ENCODE measurements at regions not wholly inside any gene's neighbourhood (a gene's known extent, or its start where the extent isn't known, plus 50 kb on each side); places are given as distances from the start of the nearest gene placed in this dataset.

DNA sequence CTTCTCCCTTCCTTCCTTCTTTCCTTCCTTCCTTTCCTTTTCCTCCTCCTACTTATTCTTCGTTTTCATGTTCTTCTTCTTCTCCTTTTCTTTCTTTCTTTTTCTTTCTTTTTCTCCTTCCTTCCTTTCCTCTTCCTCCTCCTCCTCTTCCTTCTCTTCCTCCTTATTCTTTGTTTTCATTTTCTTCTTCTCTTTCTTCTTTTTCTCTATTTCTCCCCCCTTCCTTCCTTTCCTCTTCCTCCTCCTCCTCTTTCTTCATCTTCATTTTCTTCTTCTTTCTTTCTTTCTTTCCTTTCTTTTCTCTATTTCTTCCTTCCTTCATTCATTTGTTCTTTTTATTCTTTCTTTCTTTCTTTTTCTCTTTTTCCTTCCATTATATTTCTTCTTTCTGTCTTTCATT, 671.6 kb downstream of the IQCM start:
- no peaks in the 10 kb centered on the region for H3K9me3 ChIP-seq
- H3K27ac ChIP-seq: no peak overlapping the region
- TF ChIP-seq CTCF (IDR thresholded peaks at IDR 0.05): no peak
- TF ChIP-seq POLR2A (IDR thresholded peaks at IDR 0.05): no peak
- H3K4me3 ChIP-seq: no peak overlapping the region
- H3K4me1 ChIP-seq: no peaks in the 10 kb centered on the region
- no peaks in the 10 kb centered on the region for H3K27me3 ChIP-seq
- DNase-seq: no peak
- intact Hi-C loops (cut with DNase I): no loop called here
- WGBS, 2 donors: 62 to 88% methylated on average over 1 of the region's 1 CpG
- no peaks in the 10 kb centered on the region for H3K36me3 ChIP-seq

DNA sequence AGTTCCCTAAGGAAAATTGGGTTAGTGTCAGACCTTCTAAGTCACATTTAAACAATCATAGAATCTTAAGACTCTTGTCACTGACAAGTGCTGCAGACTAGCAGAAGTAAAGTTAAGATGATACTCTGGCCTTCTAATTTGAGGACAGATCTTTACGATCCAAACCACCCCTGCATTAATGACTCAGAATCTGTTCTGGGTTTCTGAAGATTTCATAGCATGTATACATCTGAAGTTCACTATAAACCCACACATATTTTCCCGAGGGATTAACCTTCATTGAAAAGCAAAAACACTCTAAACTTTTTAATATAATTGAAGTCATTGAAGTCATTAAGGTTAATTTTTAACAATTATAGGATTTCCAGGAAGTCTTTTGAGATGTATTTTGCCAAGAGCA, 674.3 kb downstream of the IQCM start:
- H3K4me3 ChIP-seq: no peak overlapping the region
- WGBS, 2 donors: 67 to 77% methylated on average over 2 of the region's 2 CpGs
- no peak for TF ChIP-seq POLR2A (IDR thresholded peaks at IDR 0.05)
- TF ChIP-seq CTCF (IDR thresholded peaks at IDR 0.05): no peak
- intact Hi-C loops (cut with DNase I): no loop called here
- H3K4me1 ChIP-seq: no peaks in the 10 kb centered on the region
- no peak for DNase-seq
- no peaks in the 10 kb centered on the region for H3K36me3 ChIP-seq
- no peaks in the 10 kb centered on the region for H3K27me3 ChIP-seq
- H3K9me3 ChIP-seq: no peaks in the 10 kb centered on the region
- H3K27ac ChIP-seq: no peak overlapping the region

- intact Hi-C loops (cut with DNase I): no loop called here
- no peak for DNase-seq
- Histone ChIP-seq H3K9me3 (no peaks in the 10 kb centered on the region), H3K4me3 (no peak overlapping the region), H3K27ac (no peak overlapping the region), H3K4me1 (no peaks in the 10 kb centered on the region), H3K36me3 (no peaks in the 10 kb centered on the region), H3K27me3 (no peaks in the 10 kb centered on the region)
- WGBS, 2 donors: 43 to 44% methylated on average over 2 of the region's 2 CpGs
- TF ChIP-seq CTCF (IDR thresholded peaks at IDR 0.05): no peak
Observed at GRCh38 chr4:149140841-149141240, 674.8 kb downstream of the IQCM start.

- Histone ChIP-seq H3K9me3 (peaks cover 0 to 13% (median 7%) of the 10 kb centered on the region in 3 donors), H3K27me3 (no peaks in the 10 kb centered on the region), H3K4me3 (no peak overlapping the region), H3K36me3 (no peaks in the 10 kb centered on the region), H3K27ac (no peak overlapping the region), H3K4me1 (no peaks in the 10 kb centered on the region)
- TF ChIP-seq CTCF (IDR thresholded peaks at IDR 0.05) (no peak), POLR2A (IDR thresholded peaks at IDR 0.05) (no peak)
- 83 to 87% methylated on average over 3 of the region's 3 CpGs for WGBS, 2 donors
- intact Hi-C loops (cut with DNase I): no loop called here
- DNase-seq: no peak
Observed at GRCh38 chr4:149136951-149137620, 678.6 kb downstream of the IQCM start.

- Histone ChIP-seq H3K27ac (no peak overlapping the region), H3K36me3 (no peaks in the 10 kb centered on the region), H3K4me1 (no peaks in the 10 kb centered on the region), H3K27me3 (no peaks in the 10 kb centered on the region), H3K9me3 (peaks cover 0 to 13% (median 7%) of the 10 kb centered on the region in 3 donors), H3K4me3 (no peak overlapping the region)
- WGBS, 2 donors: 67 to 79% methylated on average over 4 of the region's 4 CpGs
- DNase-seq: no peak
- intact Hi-C loops (cut with DNase I): no loop called here
- TF ChIP-seq CTCF (IDR thresholded peaks at IDR 0.05) (no peak), POLR2A (IDR thresholded peaks at IDR 0.05) (no peak)
Observed at GRCh38 chr4:149135062-149135461, 680.6 kb downstream of the IQCM start.

Measured in esophagus squamous epithelium (tissue), 5 donors.